Kidney epithelial cell (primary cell): ENCODE measurements at regions not wholly inside any gene's neighbourhood (a gene's known extent, or its start where the extent isn't known, plus 50 kb on each side); places are given as distances from the start of the nearest gene placed in this dataset.
"Not testable (repeated sequence)": the region's sequence is repeated elsewhere in the genome, so short reads cannot be mapped to it uniquely, and the experiment has no call there.

ENCODE experiments used
- DNase-seq: peaks from one replicate; pipeline ENCODE4 v3.0.0-alpha.2; 2010; ENCODE audit warnings: low read depth
- H3K27me3 ChIP-seq: 2 replicates; pipeline ENCODE4 v1.6.0; 2011; ENCODE audit warnings: low read length; ENCODE audit not compliant: control insufficient read depth, insufficient read depth
- H3K36me3 ChIP-seq: 2 replicates; pipeline ENCODE4 v1.5.1; 2011; ENCODE audit warnings: low read length; ENCODE audit not compliant: control insufficient read depth, insufficient read depth
- H3K4me3 ChIP-seq: 2 replicates; pipeline ENCODE4 v1.5.1; 2011; ENCODE audit warnings: low read depth, mild to moderate bottlenecking, control low read depth, low read length
- CTCF ChIP-seq: IDR thresholded peaks from 2 replicates; pipeline ENCODE4 v1.5.1; 2011; ENCODE audit warnings: mild to moderate bottlenecking, moderate library complexity, low read length, control low read depth, inconsistent platforms; ENCODE audit not compliant: insufficient read depth, poor library complexity, severe bottlenecking

GRCh38 chr5:156052656-156053055 is 274.3 kb upstream of the SGCD start:
- TF ChIP-seq CTCF = no peak
- DNase-seq = no peak
- Histone ChIP-seq H3K36me3 (no peaks in the 10 kb centered on the region), H3K27me3 (no peaks in the 10 kb centered on the region), H3K4me3 (no peak overlapping the region)

- DNase-seq = no peak
- TF ChIP-seq CTCF = no peak
- H3K4me3 ChIP-seq = no peak overlapping the region
- no peaks in the 10 kb centered on the region for H3K27me3 ChIP-seq
- H3K36me3 ChIP-seq = no peaks in the 10 kb centered on the region
Observed at GRCh38 chr5:156053056-156053455, 273.9 kb upstream of the SGCD start.

- no peak for DNase-seq
- H3K36me3 ChIP-seq = no peaks in the 10 kb centered on the region
- TF ChIP-seq CTCF = no peak
- no peak overlapping the region for H3K4me3 ChIP-seq
- H3K27me3 ChIP-seq = no peaks in the 10 kb centered on the region
Observed at GRCh38 chr5:156076912-156077311, 250.1 kb upstream of the SGCD start.

GRCh38 chr5:156087577-156088110 is 239.3 kb upstream of the SGCD start:
- no peaks in the 10 kb centered on the region for H3K36me3 ChIP-seq
- H3K27me3 ChIP-seq = no peaks in the 10 kb centered on the region
- no peak for TF ChIP-seq CTCF
- no peak for DNase-seq
- no peak overlapping the region for H3K4me3 ChIP-seq

GRCh38 chr5:156089955-156090940 is 236.7 kb upstream of the SGCD start:
- H3K27me3 ChIP-seq, H3K36me3 ChIP-seq, H3K4me3 ChIP-seq, DNase-seq: not testable (repeated sequence)

GRCh38 chr5:156093024-156093423 is 233.9 kb upstream of the SGCD start:
- Histone ChIP-seq H3K4me3 (no peak overlapping the region), H3K36me3 (no peaks in the 10 kb centered on the region), H3K27me3 (no peaks in the 10 kb centered on the region)
- no peak for DNase-seq
- no peak for TF ChIP-seq CTCF
